ENCODE measurements at regions not wholly inside any gene's neighbourhood (a gene's known extent, or its start where the extent isn't known, plus 50 kb on each side); places are given as distances from the start of the nearest gene placed in this dataset.

DNA sequence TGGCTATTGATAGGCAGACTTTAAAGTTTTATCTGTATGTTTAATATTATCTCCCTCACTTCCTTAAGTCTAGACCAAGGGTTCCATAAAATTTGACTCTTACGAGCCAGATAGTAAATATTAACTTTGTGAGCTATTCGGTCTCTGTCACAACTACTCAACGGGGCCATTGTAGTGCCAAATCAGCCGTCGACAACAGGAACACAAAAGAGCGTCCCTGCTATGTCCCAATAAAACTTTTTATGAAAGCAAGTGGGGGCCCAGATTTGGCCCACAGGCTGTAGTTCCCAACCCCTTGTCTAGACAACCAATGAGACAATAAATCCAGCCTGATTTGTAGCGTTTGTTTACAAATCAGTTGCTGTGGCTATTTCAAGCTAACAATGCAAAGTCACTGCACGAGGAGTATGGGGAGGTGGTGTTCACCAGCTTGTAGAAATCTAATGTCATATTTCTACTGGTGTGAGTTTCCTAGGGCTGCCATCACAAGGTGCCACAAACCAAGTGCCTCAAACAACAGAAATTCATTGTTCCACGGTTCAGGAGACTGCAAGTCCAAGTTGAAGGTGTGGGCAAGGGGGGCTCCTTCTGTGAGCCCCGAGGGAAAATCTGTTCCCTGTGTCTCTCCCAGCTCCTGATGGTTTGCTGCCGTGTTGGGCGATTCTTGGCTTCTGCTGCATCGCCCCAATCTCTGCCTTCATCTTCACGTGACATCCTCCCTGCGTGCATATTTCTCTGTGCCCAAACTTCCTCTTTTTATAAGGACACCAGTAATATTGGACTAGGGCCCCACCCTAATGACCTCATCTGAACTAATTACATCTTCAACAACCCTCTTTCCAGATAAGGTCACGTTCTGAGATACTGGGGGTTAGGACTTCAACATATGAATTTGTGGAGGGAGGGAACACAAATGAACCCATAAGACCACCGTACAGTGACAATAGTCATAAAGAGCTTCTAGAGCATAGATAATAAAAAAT is 356.0 kb upstream of the JARID2 start:
- TF ChIP-seq POLR2A (IDR thresholded peaks at IDR 0.05): no peak
- TF ChIP-seq CTCF (IDR thresholded peaks at IDR 0.05): no peak
- no peak for TF ChIP-seq EP300 (IDR thresholded peaks at IDR 0.05)
